Thyroid gland (tissue), 4 donors: ENCODE measurements at regions not wholly inside any gene's neighbourhood (a gene's known extent, or its start where the extent isn't known, plus 50 kb on each side); places are given as distances from the start of the nearest gene placed in this dataset.

ENCODE experiments used
- CTCF ChIP-seq, 6 experiments: fragments of 200-600 bp in 3 of 6; fragments of 450-650 bp in 3 of 6; sonication (generic) in 3 of 6; IDR thresholded peaks; one replicate each; pipeline ENCODE4 v1.5.1; 2016 to 2019; ENCODE audit warnings: antibody characterized with exemption in 6 of 6, mild to moderate bottlenecking in 2 of 6, inconsistent platforms in 1 of 6, moderate library complexity in 1 of 6
- POLR2A ChIP-seq, 2 donors: fragments of 450-650 bp; IDR thresholded peaks; one replicate each; pipeline ENCODE4 v1.6.1; 2017; ENCODE audit warnings: antibody characterized with exemption in 2 of 2, mild to moderate bottlenecking in 2 of 2, moderate library complexity in 1 of 2

GRCh38 chr11:79864882-79865281, 424.1 kb upstream of the TENM4 start:
- TF ChIP-seq CTCF (IDR thresholded peaks at IDR 0.05), result no peak
- no peak for TF ChIP-seq POLR2A (IDR thresholded peaks at IDR 0.05)
